Stimulated activated CD4-positive, alpha-beta T cell treated with anti-CD3 and anti-CD28 coated beads, Interleukin-15, amount 100 ng/mL, for 48 hours (primary cell): ENCODE measurements at regions not wholly inside any gene's neighbourhood (a gene's known extent, or its start where the extent isn't known, plus 50 kb on each side); places are given as distances from the start of the nearest gene placed in this dataset.

Source experiments
- DNase-seq, 2 donors: peaks; one replicate each; pipeline ENCODE4 v3.0.0-alpha.2; 2020; ENCODE audit warnings: low read depth in 2 of 2

GRCh38 chr22:48665311-48665995 is 1162.2 kb downstream of the BRD1 start:
- no peak for DNase-seq

- DNase-seq = no peak
Measured at GRCh38 chr22:48664586-48664985, 1163.1 kb downstream of the BRD1 start.

GRCh38 chr22:48663297-48663696 is 1164.4 kb downstream of the BRD1 start:
- DNase-seq = no peak

- DNase-seq = no peak
Measured at GRCh38 chr22:48662476-48663135, 1165.1 kb downstream of the BRD1 start.

GRCh38 chr22:48661984-48662383 is 1165.7 kb downstream of the BRD1 start:
- no peak for DNase-seq

- DNase-seq = no peak
Measured at GRCh38 chr22:48660790-48661740, 1166.6 kb downstream of the BRD1 start.

GRCh38 chr22:48660104-48660789 is 1167.4 kb downstream of the BRD1 start:
- DNase-seq = no peak

- DNase-seq = no peak
Measured at GRCh38 chr22:48659404-48659996, 1168.2 kb downstream of the BRD1 start.

GRCh38 chr22:48658871-48659270 is 1168.8 kb downstream of the BRD1 start:
- DNase-seq = no peak

- no peak for DNase-seq
Measured at GRCh38 chr22:48658246-48658645, 1169.4 kb downstream of the BRD1 start.

- no peak for DNase-seq
Measured at GRCh38 chr22:48654492-48654891, 1173.2 kb downstream of the BRD1 start.

- DNase-seq = no peak
Measured at GRCh38 chr22:48653929-48654328, 1173.7 kb downstream of the BRD1 start.

- no peak for DNase-seq
Measured at GRCh38 chr22:48653306-48653705, 1174.4 kb downstream of the BRD1 start.

- DNase-seq = no peak
Measured at GRCh38 chr22:48652796-48653195, 1174.9 kb downstream of the BRD1 start.

- DNase-seq = no peak
Measured at GRCh38 chr22:48651981-48652538, 1175.6 kb downstream of the BRD1 start.

- DNase-seq = no peak
Measured at GRCh38 chr22:48651036-48651890, 1176.4 kb downstream of the BRD1 start.

GRCh38 chr22:48650323-48651035 is 1177.2 kb downstream of the BRD1 start:
- no peak for DNase-seq

- no peak for DNase-seq
Measured at GRCh38 chr22:48649466-48649865, 1178.2 kb downstream of the BRD1 start.

- no peak for DNase-seq
Measured at GRCh38 chr22:48649031-48649430, 1178.6 kb downstream of the BRD1 start.
